GM10248 (cell line): ENCODE measurements at regions not wholly inside any gene's neighbourhood (a gene's known extent, or its start where the extent isn't known, plus 50 kb on each side); places are given as distances from the start of the nearest gene placed in this dataset.
"Not testable (repeated sequence)": the region's sequence is repeated elsewhere in the genome, so short reads cannot be mapped to it uniquely, and the experiment has no call there.

Source experiments
- CTCF ChIA-PET: fragments of 300-600 bp; sonication (Branson Sonifier 250); formaldehyde crosslinking; extraction: SDS; loops from one replicate; lab custom pipeline; 2021; ENCODE audit warnings: antibody characterized with exemption; lab: Yijun Ruan, JAX
- POLR2A ChIA-PET: fragments of 350-650 bp; sonication (Branson Sonifier 250); formaldehyde crosslinking; extraction: SDS; loops from one replicate; lab custom pipeline; 2020; ENCODE audit warnings: antibody characterized with exemption; lab: Yijun Ruan, JAX
- DNase-seq: peaks from one replicate; pipeline ENCODE4 v3.0.0; 2012; ENCODE audit errors: extremely low spot score
- CTCF ChIP-seq: IDR thresholded peaks from 2 replicates; pipeline ENCODE4 v1.5.1; 2012; ENCODE audit warnings: mild to moderate bottlenecking, low read depth; ENCODE audit errors: extremely low read depth, missing control alignments, control extremely low read depth

- DNase-seq: no peak
- ChIA-PET CTCF (no interaction called here), POLR2A (no interaction called here)
- no peak for TF ChIP-seq CTCF
Observed at GRCh38 chr17:71201639-71202038, 919.2 kb upstream of the SOX9 start.

GRCh38 chr17:71202449-71202848 lies 918.4 kb upstream of the SOX9 start:
- DNase-seq: no peak
- ChIA-PET POLR2A (no interaction called here), CTCF (no interaction called here)
- no peak for TF ChIP-seq CTCF

- ChIA-PET POLR2A (no interaction called here), CTCF (no interaction called here)
- no peak for TF ChIP-seq CTCF
- DNase-seq: no peak
Observed at GRCh38 chr17:71203953-71204352, 916.9 kb upstream of the SOX9 start.

- POLR2A ChIA-PET, CTCF ChIA-PET, DNase-seq: not testable (repeated sequence)
Observed at GRCh38 chr17:71205951-71206350, 914.9 kb upstream of the SOX9 start.

GRCh38 chr17:71208111-71208704 lies 912.6 kb upstream of the SOX9 start:
- DNase-seq: no peak
- POLR2A ChIA-PET: no interaction called here
- TF ChIP-seq CTCF: no peak
- CTCF ChIA-PET: no interaction called here

- no peak for DNase-seq
- TF ChIP-seq CTCF: no peak
- CTCF ChIA-PET: no interaction called here
- POLR2A ChIA-PET: no interaction called here
Observed at GRCh38 chr17:71213936-71214335, 906.9 kb upstream of the SOX9 start.

GRCh38 chr17:71217769-71218168 lies 903.1 kb upstream of the SOX9 start:
- DNase-seq: no peak
- no peak for TF ChIP-seq CTCF
- POLR2A ChIA-PET: no interaction called here
- CTCF ChIA-PET: no interaction called here
